ENCODE measurements at regions not wholly inside any gene's neighbourhood (a gene's known extent, or its start where the extent isn't known, plus 50 kb on each side); places are given as distances from the start of the nearest gene placed in this dataset.
"Not testable (repeated sequence)": the region's sequence is repeated elsewhere in the genome, so short reads cannot be mapped to it uniquely, and the experiment has no call there.

DNA sequence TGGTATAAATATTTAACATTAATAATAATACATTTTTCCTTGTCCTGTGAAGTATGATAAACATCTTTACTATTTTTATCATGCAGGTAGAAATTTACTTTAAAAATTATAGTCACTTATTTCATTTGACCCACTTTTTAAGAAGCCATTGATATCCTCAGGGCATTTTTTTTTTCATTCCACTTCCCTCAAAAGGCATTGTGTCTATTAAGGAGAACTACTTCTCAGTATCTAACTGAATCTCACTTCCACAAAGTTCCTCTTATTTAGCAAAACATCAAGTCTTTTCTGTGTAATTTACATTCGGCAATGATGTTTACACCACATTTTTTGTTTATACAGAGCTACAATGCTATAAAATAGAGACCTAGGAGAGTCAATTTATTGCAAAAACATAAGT lies 388.2 kb upstream of the AKR1E2 start:
- H3K4me1 ChIP-seq (replicated peaks) = peaks cover 9% of the 10 kb centered on the region
- H3K27ac ChIP-seq = no peak overlapping the region
- no peaks in the 10 kb centered on the region for H3K9me3 ChIP-seq (replicated peaks)
- no peak for DNase-seq (ENCODE audit: low read depth in 1 of 2, low spot score in 2 of 2)
- no peaks in the 10 kb centered on the region for H3K36me3 ChIP-seq
- H3K27me3 ChIP-seq (replicated peaks) = no peaks in the 10 kb centered on the region
- H3K4me3 ChIP-seq = no peak overlapping the region

DNA sequence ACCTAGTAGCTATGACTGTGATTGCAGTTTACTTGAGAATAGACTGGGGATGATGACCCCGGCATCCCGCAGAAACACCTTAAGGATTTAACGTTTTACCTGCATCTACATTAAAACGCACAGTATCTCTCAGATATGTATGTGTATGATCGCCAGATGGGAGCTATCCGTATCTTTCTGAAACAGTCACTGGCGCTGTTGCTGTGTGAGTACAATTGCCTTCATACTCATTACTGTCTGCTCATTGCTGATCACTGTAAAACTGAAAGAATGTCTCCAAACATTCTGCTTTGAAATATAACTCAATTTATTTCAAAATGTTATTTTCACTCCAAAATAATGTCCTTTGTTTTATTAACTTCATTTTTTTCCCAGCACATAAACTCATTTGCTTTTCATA lies 388.9 kb upstream of the AKR1E2 start:
- no peak overlapping the region for H3K27ac ChIP-seq
- no peaks in the 10 kb centered on the region for H3K9me3 ChIP-seq (replicated peaks)
- H3K27me3 ChIP-seq (replicated peaks) = no peaks in the 10 kb centered on the region
- no peak for DNase-seq (ENCODE audit: low read depth in 1 of 2, low spot score in 2 of 2)
- H3K4me3 ChIP-seq = no peak overlapping the region
- H3K36me3 ChIP-seq = no peaks in the 10 kb centered on the region
- peaks cover 9% of the 10 kb centered on the region for H3K4me1 ChIP-seq (replicated peaks)

DNA sequence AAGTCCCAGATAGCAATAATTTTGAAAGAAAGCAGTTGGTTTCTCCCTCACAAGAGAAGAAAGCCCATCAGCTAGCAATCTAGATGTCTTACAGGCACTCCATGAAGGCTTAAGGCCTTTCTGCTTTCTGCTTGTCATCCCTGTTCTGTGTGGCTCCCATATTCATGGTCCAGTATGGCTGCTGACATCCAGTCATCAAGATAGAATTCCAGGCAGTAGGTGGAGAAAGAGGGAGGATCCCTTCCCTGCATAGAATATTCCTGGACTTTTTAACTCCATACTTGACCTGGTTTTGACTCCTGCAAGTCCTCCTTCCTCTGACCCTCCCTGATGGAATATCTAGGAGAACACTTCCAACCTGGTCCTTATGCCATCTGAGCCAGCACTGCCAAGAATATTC lies 389.9 kb upstream of the AKR1E2 start:
- DNase-seq (ENCODE audit: low read depth in 1 of 2, low spot score in 2 of 2) = no peak
- no peaks in the 10 kb centered on the region for H3K36me3 ChIP-seq
- H3K27me3 ChIP-seq (replicated peaks) = no peaks in the 10 kb centered on the region
- H3K4me3 ChIP-seq = no peak overlapping the region
- peaks cover 17% of the 10 kb centered on the region for H3K4me1 ChIP-seq (replicated peaks)
- H3K9me3 ChIP-seq (replicated peaks) = no peaks in the 10 kb centered on the region
- H3K27ac ChIP-seq = no peak overlapping the region

DNA sequence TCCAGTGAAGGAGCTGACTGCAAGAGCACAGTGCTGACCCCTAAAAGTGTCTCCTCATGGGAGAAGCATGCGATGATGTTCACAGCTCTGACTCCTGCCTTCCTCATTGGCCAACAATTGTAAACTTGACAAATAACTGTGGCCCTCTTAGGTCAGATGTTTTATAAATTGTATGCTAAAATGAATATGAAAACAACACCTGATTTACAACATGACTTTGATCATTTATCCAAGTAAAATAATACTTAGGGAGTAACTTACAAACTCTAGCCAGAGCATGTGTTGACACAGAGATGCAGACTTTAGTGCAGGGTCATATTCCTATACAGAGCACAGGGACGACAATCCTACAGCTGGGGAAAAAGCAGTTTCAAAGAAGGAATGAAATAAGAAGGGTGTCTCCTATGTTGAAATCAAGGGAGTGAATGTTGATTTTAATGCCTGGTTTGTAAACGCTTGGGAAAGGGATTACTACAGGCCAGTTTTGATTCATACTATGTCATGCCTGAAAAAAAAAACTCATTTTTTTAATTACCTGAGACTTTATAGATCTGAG lies 391.4 kb upstream of the AKR1E2 start:
- no peak overlapping the region for H3K4me3 ChIP-seq
- H3K27me3 ChIP-seq (replicated peaks) = no peaks in the 10 kb centered on the region
- no peak overlapping the region for H3K27ac ChIP-seq
- no peaks in the 10 kb centered on the region for H3K36me3 ChIP-seq
- DNase-seq (ENCODE audit: low read depth in 1 of 2, low spot score in 2 of 2) = no peak
- H3K4me1 ChIP-seq (replicated peaks) = peaks cover 20% of the 10 kb centered on the region
- H3K9me3 ChIP-seq (replicated peaks) = no peaks in the 10 kb centered on the region

DNA sequence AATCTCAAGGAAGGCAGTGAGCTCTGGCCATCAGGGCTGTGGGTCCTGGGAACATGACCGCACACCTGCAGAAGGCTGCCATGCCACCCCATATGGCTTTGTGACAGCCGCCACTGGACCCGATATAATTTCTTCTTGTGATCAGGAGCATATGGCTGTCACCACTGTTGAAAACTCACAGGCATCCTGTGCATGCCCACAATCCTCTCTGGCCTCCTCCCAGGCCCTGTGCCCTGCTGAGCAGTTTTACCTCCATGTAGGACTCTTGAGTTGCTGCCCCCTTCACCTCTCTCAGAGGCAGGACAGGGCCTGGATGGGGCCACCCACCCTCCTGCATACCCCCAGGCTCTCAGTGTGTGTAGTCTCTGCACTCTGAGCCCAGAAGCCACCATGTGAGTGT lies 391.9 kb upstream of the AKR1E2 start:
- Histone ChIP-seq H3K4me1 (replicated peaks) (peaks cover 18% of the 10 kb centered on the region), H3K27ac (no peak overlapping the region), H3K36me3 (no peaks in the 10 kb centered on the region), H3K4me3 (no peak overlapping the region), H3K27me3 (replicated peaks) (no peaks in the 10 kb centered on the region), H3K9me3 (replicated peaks) (no peaks in the 10 kb centered on the region)
- no peak for DNase-seq (ENCODE audit: low read depth in 1 of 2, low spot score in 2 of 2)

DNA sequence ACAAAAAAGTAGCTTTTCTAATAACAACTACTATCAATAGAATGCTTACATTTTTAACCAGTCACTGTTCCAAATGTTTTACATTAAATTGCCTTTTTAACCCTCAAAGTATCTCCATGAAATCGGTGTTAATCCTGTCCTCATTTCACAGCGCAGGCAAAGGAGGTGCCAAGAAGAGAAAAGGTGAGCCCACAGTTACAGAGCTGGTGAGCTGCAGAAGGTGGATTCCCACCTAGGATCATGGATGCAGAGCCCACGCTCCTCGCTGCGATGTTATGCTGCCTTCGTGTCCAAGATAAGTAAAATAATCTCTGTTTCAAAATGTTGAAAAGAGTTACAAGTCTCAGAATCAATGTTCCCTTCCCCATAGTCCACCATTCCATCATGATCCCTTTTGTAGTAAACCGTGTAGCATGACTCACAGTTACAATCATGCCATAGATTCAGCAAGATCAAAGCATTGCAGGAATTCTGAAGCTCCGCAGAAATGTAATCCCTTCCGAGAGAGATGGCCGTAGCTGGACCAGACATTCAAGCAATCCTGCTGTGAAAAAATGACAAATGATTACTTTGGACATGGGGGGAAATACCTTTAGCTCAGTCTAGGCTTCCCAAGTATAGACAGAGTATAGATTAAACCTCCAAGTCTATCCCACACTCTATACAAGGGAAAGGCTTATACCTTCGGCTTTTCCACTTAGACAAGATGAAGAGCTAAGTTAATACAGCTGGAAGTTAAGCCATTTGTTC lies 394.7 kb upstream of the AKR1E2 start:
- Histone ChIP-seq H3K9me3 (replicated peaks) (no peaks in the 10 kb centered on the region), H3K27ac (peak overlapping the region; percentile 33; the same call in 1 of the 2 replicates), H3K36me3 (no peaks in the 10 kb centered on the region), H3K4me3 (no peak overlapping the region), H3K27me3 (replicated peaks) (no peaks in the 10 kb centered on the region), H3K4me1 (replicated peaks) (peaks cover 11% of the 10 kb centered on the region)
- DNase-seq (ENCODE audit: low read depth in 1 of 2, low spot score in 2 of 2) = peak; percentile 50 to 71

DNA sequence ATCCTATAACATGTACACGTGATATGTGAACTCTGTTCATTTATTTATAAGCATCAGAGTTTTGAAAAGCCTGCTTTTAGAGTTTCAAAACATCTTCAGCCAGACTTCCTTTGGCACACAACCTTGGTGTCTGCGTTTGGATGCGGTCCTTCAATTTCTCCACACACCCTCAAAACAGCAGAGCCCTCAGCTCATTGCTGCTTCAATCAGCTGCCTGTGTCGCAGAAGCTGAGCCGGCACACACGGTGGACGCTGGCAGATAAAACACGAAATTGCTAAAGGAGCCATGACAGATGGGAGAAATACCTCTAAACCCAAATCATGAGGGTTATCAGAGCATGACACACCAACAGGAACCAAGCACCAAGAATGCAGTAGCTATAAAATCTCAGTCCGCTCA lies 396.4 kb upstream of the AKR1E2 start:
- no peaks in the 10 kb centered on the region for H3K9me3 ChIP-seq (replicated peaks)
- no peak overlapping the region for H3K27ac ChIP-seq
- H3K4me1 ChIP-seq (replicated peaks) = peaks cover 11% of the 10 kb centered on the region
- H3K36me3 ChIP-seq = no peaks in the 10 kb centered on the region
- H3K4me3 ChIP-seq = no peak overlapping the region
- no peak for DNase-seq (ENCODE audit: low read depth in 1 of 2, low spot score in 2 of 2)
- no peaks in the 10 kb centered on the region for H3K27me3 ChIP-seq (replicated peaks)

DNA sequence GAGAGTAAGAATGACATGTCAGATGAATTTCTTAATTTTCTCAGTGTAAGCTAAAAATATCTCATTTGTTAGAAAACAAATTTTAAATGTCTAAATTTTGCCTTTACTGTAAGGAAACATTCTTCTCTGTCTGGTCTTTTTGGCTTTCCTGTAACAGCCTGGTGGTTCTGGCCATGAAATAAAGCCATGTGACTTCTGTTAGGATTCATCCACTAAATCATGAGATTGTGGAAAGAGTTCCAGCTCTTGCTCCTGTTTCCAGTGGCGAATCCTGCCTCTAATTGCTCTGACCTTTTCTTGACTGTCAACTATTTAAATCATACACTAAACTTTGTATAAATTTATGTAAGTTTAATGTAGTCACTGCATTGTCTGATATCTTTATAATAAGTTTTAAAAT lies 398.5 kb upstream of the AKR1E2 start:
- H3K9me3 ChIP-seq (replicated peaks) = no peaks in the 10 kb centered on the region
- DNase-seq (ENCODE audit: low read depth in 1 of 2, low spot score in 2 of 2) = no peak
- peaks cover 11% of the 10 kb centered on the region for H3K4me1 ChIP-seq (replicated peaks)
- H3K27me3 ChIP-seq (replicated peaks) = no peaks in the 10 kb centered on the region
- H3K27ac ChIP-seq = no peak overlapping the region
- no peak overlapping the region for H3K4me3 ChIP-seq
- no peaks in the 10 kb centered on the region for H3K36me3 ChIP-seq

DNA sequence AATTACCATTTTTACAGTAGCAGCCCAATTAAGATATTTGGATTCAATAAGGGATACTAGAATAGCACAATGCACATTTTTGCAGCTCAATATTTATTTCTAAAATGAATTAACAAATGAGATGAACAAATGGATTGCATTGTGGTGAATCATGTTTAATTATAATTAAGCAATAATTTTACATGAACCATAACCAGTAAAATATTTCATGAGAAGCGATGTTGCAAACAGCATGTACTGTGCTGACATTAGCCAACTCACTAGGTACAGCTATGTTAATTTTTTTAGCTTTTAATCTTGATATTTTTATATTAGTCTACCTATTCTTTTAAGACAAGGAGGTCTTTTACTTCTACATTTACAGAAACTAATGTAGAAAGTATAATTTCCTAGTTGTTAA lies 399.1 kb upstream of the AKR1E2 start:
- H3K27ac ChIP-seq = no peak overlapping the region
- no peaks in the 10 kb centered on the region for H3K36me3 ChIP-seq
- peaks cover 10% of the 10 kb centered on the region for H3K4me1 ChIP-seq (replicated peaks)
- no peak for DNase-seq (ENCODE audit: low read depth in 1 of 2, low spot score in 2 of 2)
- H3K9me3 ChIP-seq (replicated peaks) = no peaks in the 10 kb centered on the region
- no peak overlapping the region for H3K4me3 ChIP-seq
- H3K27me3 ChIP-seq (replicated peaks) = no peaks in the 10 kb centered on the region

DNA sequence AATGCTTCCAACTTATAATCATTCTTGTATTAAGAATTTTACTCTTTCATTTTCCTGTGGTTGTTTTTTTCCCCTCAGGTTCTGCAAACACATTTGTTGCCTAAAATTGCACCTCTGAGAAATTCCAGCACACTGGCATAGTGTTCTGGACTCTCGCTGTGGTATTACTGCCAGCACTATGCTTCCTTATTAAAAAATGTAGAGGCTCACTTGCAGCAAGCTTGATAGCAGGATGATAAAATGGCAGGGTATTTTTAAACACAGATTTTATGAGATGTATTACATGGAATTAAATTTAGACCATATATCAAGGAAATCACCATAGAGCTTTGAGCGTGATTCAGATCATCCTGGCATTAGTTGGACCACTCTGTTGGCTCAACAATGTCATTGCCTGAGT lies 416.7 kb upstream of the AKR1E2 start:
- Histone ChIP-seq H3K4me3 (no peak overlapping the region), H3K27ac (no peak overlapping the region), H3K9me3 (replicated peaks) (no peaks in the 10 kb centered on the region), H3K4me1 (replicated peaks) (no peaks in the 10 kb centered on the region), H3K36me3 (no peaks in the 10 kb centered on the region), H3K27me3 (replicated peaks) (no peaks in the 10 kb centered on the region)
- no peak for DNase-seq (ENCODE audit: low read depth in 1 of 2, low spot score in 2 of 2)

DNA sequence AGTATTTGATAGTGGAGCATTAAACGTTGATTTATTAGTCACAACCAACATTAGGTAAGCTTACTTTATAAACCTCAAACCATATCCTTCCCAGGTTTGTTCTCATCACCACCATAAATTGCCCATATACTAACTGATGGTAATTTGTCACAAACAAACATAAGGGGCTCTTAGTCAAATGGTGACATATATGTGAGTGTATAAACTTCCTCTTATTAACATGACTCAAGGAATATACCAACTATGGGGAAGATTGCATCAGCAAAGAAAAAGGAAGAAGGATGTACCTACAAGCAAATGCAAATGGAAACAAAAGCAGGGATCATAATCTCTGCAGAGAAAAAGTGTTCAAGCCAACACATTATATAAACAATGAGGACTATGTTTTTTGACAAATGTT lies 418.2 kb upstream of the AKR1E2 start:
- no peaks in the 10 kb centered on the region for H3K36me3 ChIP-seq
- H3K27me3 ChIP-seq (replicated peaks) = no peaks in the 10 kb centered on the region
- no peaks in the 10 kb centered on the region for H3K9me3 ChIP-seq (replicated peaks)
- H3K27ac ChIP-seq = no peak overlapping the region
- DNase-seq (ENCODE audit: low read depth in 1 of 2, low spot score in 2 of 2) = no peak
- no peaks in the 10 kb centered on the region for H3K4me1 ChIP-seq (replicated peaks)
- no peak overlapping the region for H3K4me3 ChIP-seq

DNA sequence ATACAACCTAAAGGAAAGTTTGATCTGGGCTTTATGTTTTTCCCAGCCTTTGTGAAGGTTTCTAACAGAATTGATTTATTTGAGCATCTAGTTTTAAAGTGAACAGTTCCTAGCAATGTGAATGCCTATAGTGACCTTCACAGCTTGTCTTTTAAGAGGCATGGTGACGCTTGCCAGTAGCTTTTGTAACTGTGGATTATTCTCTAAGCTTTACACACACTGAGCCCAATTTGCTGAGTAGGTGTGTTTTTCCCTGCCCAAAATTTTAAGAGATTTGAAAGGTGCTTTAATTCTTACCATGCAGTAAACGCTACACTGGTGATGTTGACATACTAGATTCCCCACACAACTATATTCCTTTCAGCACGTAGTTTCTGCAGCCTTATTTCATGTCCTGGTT lies 420.2 kb upstream of the AKR1E2 start:
- no peak overlapping the region for H3K4me3 ChIP-seq
- no peaks in the 10 kb centered on the region for H3K27me3 ChIP-seq (replicated peaks)
- no peaks in the 10 kb centered on the region for H3K9me3 ChIP-seq (replicated peaks)
- no peaks in the 10 kb centered on the region for H3K4me1 ChIP-seq (replicated peaks)
- no peaks in the 10 kb centered on the region for H3K36me3 ChIP-seq
- DNase-seq (ENCODE audit: low read depth in 1 of 2, low spot score in 2 of 2) = no peak
- no peak overlapping the region for H3K27ac ChIP-seq

DNA sequence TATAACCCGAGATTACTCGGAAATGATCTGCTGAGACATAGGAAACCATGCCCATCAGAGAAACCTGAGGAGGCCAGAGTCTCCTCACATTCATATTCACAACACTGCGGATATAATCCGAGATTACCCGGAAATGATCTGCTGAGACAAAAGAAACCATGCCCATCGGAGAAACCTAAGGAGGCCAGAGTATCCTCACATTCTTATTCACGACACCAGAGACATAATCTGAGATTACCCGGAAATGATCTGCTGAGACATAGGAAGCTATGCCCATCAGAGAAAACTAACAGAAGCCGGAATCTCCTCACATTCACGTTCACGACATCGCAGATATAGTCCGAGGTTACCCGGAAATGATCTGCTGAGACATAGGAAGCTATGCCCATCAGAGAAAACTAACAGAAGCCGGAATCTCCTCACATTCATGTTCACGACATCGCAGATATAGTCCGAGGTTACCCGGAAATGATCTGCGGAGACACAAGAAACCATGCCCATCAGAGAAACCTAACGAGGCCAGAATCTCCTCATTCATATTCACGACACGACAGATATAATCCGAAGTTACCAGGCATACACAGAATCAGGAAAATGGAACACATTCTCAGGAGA lies 422.3 kb upstream of the AKR1E2 start:
- H3K36me3 ChIP-seq = no peaks in the 10 kb centered on the region
- no peaks in the 10 kb centered on the region for H3K27me3 ChIP-seq (replicated peaks)
- no peaks in the 10 kb centered on the region for H3K4me1 ChIP-seq (replicated peaks)
- H3K9me3 ChIP-seq (replicated peaks) = no peaks in the 10 kb centered on the region
- DNase-seq (ENCODE audit: low read depth in 1 of 2, low spot score in 2 of 2) = no peak
- H3K27ac ChIP-seq = no peak overlapping the region
- no peak overlapping the region for H3K4me3 ChIP-seq

DNA sequence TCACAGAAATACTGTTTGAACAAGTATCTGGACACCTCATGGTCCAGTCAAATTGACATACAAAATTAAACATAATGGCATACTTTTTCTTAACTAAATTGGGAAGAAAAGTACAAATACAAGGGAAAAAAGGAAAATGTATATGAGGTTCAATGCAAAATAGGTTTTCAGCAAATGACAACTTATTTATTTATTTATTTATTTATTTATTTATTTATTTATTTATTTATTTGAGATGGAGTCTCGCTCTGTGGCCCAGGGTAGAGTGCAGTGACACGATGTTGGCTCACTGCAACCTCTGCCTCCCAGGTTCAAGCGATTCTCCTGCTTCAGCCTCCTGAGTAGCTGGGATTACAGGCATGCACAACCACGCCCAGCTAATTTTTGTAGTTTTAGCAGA lies 424.9 kb upstream of the AKR1E2 start:
- not testable (repeated sequence) for H3K4me3 ChIP-seq; H3K27ac ChIP-seq; H3K4me1 ChIP-seq (replicated peaks); H3K36me3 ChIP-seq; H3K27me3 ChIP-seq (replicated peaks); H3K9me3 ChIP-seq (replicated peaks); DNase-seq (ENCODE audit: low read depth in 1 of 2, low spot score in 2 of 2)
